LNCAP (cell line): ENCODE measurements at regions not wholly inside any gene's neighbourhood (a gene's known extent, or its start where the extent isn't known, plus 50 kb on each side); places are given as distances from the start of the nearest gene placed in this dataset.

ENCODE experiments used
- CTCF ChIP-seq: fragments of 450-650 bp; IDR thresholded peaks from 2 replicates; pipeline ENCODE4 v1.5.1; 2017; ENCODE audit warnings: mild to moderate bottlenecking

GRCh38 chr10:113430634-113431397 is 122.0 kb upstream of the HABP2 start:
- no peak for TF ChIP-seq CTCF

- TF ChIP-seq CTCF, result no peak
These were observed 121.3 kb upstream of the HABP2 start for GRCh38 chr10:113431398-113432160.

GRCh38 chr10:113433711-113434110 is 119.1 kb upstream of the HABP2 start:
- TF ChIP-seq CTCF, result no peak

GRCh38 chr10:113434315-113434714 is 118.5 kb upstream of the HABP2 start:
- no peak for TF ChIP-seq CTCF

- TF ChIP-seq CTCF, result no peak
These were observed 117.9 kb upstream of the HABP2 start for GRCh38 chr10:113434950-113435349.

GRCh38 chr10:113435881-113436280 is 117.0 kb upstream of the HABP2 start:
- no peak for TF ChIP-seq CTCF

- no peak for TF ChIP-seq CTCF
These were observed 116.0 kb upstream of the HABP2 start for GRCh38 chr10:113436851-113437250.
